ENCODE measurements at regions not wholly inside any gene's neighbourhood (a gene's known extent, or its start where the extent isn't known, plus 50 kb on each side); places are given as distances from the start of the nearest gene placed in this dataset.
"Not testable (repeated sequence)": the region's sequence is repeated elsewhere in the genome, so short reads cannot be mapped to it uniquely, and the experiment has no call there.

DNA sequence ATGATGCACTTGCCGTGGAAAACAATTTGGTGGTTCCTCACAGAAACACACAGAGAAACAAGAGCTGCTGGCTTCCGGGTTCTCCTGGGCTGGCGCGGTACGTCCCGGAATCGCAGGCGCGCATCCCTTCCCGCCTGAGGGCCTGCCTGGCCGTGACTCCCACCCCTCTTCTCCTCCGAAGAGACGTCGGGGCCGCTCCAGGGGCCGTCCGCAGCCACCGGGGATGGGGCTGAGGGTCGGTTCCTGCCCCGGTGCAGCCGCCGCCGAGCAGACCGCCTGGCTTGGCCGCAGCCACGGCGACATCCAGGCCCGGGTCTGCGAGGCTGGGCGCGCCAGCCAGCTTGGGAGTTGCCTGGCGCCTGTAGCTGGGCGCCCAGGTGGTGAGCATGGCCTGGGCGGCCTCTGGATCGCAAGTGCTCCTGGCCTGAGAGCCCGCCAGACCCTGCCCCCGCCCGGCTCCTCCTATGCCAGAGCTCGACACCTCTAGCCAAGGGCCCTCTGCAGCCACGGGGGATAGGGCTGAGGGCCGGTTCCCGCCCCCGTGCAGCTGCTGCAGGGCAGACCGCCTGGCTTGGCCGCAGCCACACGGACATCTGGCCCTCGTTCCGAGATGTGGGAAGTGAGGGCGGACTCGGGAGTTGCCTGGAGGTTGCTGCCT lies 1647.5 kb downstream of the SPATA31A7 start:
- H3K27ac ChIP-seq, result peak overlapping the region; percentile 57

DNA sequence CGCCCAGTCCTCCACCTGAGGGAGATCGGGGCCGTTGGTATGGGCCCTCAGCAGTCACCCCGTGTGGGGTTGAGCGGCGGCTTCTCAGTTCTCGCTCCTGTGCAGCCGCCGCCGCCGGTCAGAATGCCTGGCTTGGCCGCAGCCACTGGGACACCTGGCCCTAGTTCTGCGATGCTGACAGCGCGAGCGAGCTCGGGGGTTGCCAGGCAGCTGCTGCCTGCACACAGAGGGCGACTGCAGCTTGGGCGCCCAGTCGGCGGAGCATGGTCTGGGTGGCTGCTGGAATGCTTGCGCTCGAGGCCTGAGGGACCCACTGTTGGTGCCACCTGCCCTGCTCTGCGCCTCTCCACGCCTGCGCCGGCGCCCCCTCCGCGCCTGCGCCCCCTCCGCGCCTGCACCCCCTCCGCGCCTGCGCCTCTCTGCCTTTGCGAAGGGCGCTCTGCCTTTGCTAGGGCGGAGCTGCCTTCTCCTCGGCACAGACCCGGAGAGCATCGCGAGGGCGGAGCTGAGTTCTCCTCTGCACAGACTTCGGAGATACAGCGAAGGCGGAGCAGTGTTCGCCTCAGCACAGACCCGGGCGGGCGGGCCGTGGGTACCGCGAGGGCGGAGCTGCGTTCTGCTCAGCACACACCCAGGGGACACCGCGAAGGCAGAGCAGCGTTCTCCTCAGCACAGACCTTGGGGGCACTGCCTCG lies 1648.3 kb downstream of the SPATA31A7 start:
- H3K27ac ChIP-seq, result peak overlapping the region; percentile 57

GRCh38 chr9:62839168-62839567 lies 1649.3 kb downstream of the SPATA31A7 start:
- H3K27ac ChIP-seq, result not testable (repeated sequence)

DNA sequence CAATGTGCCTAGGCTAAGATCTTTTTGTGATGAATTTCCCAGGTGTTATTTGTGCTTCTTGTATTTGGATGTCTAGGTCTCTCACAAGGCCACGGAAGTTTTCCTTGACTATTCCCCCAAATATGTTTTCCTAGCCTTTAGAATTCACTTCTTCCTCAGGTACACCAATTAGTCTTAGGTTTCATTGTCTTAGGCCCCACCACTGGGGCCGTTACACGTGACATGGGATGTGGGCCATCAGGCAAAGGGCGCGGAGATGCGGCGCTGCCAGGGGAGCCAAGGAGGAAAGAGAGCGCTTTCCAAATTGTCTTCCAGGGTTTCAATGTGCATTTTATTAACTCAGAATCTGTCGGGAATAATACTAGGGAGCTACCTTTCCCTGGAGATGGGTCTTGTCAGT lies 1653.3 kb downstream of the SPATA31A7 start:
- not testable (repeated sequence) for H3K27ac ChIP-seq

DNA sequence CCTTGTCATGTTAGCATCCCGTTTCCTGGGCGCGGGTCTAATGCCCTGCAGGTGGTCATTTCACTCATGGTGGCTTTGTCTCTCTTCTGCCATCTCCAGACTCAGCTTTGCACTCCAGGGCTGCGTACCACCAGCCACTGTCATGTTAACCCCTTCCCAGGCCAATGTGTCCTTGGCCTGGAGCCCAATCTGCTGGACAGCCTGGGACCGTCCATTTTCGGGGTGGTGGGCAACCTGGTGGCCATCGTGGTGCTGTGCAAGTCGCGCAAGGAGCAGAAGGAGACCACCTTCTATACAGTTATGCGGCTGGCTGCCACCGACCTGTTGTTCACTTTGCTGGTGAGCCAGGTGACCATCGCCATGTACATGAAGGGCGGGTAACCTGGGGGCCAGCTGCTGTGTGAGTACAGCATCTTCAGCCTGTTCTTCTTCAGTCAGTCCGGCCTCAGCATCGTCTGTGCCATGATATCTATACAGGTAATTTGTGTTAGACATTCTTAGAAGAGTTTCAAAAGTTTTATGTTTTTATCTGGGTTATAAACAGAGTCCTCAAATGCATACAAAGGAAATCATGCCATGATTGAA lies 1654.0 kb downstream of the SPATA31A7 start:
- not testable (repeated sequence) for H3K27ac ChIP-seq

DNA sequence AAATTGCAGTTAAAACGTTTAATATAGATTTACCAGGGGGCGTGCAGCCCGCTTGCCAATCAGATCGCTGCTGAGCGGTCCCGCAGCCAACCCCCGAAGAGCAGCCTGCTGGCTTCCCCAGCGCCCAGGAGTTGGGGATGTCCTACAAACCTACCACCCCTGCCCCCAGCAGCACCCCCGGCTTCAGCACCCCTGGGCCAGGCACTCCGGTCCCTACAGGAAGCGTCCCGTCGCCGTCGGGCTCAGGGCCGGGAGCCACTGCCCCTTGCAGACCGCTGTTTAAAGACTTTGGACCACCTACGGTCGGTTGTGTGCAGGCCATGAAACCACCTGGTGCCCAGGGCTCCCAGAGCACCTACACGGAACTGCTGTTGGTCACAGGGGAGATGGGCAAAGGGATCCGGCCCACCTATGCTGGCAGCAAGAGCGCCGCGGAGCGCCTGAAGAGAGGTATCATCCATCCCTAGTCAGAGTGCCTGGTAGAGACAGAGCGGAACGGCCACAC lies 1654.9 kb downstream of the SPATA31A7 start:
- H3K27ac ChIP-seq, result not testable (repeated sequence)

DNA sequence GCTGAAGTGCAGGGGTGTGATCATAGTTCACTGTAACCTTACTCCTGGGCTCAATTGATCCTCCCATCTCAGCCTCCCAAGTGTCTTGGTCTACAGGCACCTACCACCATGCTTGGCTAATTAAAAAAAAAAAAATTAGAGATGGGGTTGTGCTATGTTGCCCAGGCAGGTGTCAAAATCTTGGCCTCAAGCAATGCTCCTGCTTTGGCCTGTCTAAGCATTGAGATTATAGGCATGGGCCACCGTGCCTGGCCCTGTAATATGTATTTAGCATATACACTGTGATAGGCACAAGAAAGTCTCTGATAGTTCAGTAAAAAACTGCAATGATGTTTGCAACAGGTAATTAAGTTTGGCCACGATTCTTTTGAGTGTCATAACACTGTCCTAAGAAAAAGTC lies 1658.4 kb downstream of the SPATA31A7 start:
- not testable (repeated sequence) for H3K27ac ChIP-seq

DNA sequence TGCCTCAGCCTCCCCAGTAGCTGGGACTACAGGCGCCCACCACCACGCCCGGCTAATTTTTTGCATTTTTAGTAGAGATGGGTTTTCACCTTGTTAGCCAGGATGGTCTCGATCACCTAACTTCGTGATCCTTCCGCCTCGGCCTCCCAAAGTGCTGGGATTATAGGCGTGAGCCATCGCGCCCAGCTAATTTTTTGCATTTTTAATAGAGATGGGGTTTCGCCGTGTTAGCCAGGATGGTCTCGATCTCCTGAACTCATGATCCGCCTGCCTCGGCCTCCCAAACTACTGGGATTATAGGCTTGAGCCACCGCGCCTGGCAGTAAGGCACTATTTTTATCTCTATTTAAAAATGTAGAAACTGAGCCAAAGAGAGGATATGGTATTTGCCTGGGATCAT lies 1660.2 kb downstream of the SPATA31A7 start:
- H3K27ac ChIP-seq, result not testable (repeated sequence)

- not testable (repeated sequence) for H3K27ac ChIP-seq
These were observed 1667.4 kb downstream of the SPATA31A7 start for GRCh38 chr9:62857280-62857679.

GRCh38 chr9:62858240-62858639 lies 1668.4 kb downstream of the SPATA31A7 start:
- H3K27ac ChIP-seq, result not testable (repeated sequence)

GRCh38 chr9:62860939-62861860 lies 1671.4 kb downstream of the SPATA31A7 start:
- not testable (repeated sequence) for H3K27ac ChIP-seq

- not testable (repeated sequence) for H3K27ac ChIP-seq
These were observed 1672.3 kb downstream of the SPATA31A7 start for GRCh38 chr9:62862180-62862579.

DNA sequence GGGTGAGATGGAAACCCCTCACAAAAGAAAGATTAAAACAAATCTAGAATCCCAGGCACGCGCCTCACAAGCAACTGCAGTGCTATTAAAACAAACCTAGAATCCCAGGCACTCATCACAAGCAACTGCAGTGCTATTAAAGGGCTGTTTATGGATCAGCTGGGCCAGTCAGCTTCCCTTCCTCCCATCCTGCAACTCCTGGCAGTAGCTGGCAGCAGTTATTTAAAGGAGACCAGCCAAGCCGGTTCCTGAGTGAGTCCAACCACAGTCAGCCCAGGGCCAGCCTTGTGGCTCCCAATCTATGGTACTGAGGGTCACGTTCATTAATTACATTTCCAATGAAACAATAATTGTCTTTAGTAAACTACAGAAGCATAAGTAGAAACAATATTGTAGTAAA lies 1673.5 kb downstream of the SPATA31A7 start:
- H3K27ac ChIP-seq, result not testable (repeated sequence)

DNA sequence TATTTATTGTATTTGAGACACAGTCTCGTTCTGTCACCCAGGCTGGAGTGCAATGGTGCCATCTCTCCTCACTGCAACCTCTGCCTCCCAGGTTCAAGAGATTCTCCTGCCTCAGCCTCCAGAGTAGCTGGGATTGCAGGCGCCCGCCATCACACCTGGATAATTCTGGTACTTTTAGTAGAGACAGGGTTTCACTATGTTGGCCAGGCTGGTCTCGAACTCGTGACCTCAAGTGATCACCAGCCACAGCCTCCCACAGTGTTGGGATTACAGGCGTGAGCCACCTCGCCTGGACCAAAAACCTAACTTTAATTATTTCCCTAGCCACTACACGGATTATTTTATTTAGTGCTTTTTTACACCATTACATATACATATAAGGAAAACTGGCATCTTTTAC lies 1674.0 kb downstream of the SPATA31A7 start:
- not testable (repeated sequence) for H3K27ac ChIP-seq

DNA sequence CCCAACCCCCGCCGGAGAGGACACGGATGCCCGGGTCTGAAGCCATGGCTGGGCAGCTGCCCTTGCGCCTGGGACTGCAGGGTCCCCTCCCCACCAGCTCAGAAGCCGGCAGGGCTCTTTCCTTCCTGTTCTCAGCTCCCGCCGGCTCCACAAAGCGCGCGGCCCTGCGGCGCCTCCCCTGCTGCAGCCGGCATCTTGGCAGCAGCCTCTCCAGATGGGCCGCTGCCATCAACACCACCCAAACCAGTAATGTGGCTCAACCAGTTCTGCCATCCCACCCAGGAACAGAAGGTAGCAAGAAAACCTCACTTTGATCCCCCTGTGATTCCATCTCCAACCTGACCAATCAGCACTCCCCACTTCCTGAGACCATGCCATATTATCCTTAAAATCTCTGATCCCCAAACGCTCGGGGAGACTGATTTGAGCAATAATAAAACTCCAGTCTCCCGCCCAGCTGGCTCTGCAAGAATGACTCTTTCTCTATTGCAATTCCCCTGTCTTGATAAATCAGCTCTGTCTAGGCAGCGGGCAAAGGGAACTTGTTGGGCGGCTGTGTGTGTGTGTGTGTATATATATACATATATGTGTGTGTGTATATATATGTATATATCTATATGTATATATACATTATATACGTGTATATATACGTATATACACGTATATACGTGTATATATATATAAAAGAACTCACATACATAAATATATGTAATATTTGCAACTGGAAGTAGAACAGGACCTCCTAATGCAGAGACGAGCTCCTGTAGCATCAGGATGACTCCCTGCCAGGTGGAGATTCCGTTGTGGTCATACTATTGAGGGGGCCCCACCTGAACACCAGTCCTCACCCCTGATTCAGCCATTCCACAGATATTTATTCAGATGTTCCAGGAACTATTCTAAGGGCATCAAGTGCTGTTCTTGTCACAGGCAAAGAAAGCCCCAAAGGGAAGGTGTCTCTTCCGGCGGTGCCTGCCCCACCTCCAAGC lies 1674.9 kb downstream of the SPATA31A7 start:
- not testable (repeated sequence) for H3K27ac ChIP-seq

DNA sequence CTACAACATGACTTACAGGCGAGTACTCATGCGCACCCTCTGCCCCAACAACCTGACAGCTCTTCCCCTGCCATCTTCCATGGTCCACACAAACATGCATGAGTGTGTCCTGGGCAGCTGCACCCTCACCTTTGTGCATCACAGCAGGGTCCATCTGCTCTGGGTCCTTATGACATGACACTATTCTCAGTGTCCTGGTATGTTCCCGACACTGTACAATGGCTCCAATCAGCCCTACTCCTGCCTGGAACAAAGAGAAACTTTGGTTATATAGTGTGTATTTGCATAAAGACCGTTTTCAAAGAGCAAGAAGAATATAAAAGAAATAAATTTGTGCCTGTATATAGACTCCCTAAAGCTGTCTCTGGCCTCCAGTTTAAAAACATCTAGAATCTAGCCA lies 1679.2 kb downstream of the SPATA31A7 start:
- H3K27ac ChIP-seq, result not testable (repeated sequence)

DNA sequence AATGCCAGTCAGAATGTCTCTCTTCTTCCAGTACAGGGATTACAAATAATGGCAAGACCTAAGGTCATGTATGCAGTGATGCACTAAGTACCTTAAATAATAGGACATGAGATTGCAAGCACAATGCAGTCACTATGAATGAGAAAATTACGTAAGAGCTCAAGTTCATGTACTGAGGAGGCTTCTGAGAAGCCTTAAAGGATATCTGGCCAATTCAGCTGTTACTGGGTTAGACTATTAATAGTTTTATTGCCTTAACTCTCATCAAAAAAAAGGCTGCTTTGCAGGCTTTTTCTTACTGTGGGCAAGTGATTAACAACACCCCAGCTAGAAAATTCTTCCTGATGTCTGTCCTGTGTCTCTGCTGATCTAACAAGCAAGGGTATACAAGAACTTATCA lies 1681.9 kb downstream of the SPATA31A7 start:
- H3K27ac ChIP-seq, result not testable (repeated sequence)

DNA sequence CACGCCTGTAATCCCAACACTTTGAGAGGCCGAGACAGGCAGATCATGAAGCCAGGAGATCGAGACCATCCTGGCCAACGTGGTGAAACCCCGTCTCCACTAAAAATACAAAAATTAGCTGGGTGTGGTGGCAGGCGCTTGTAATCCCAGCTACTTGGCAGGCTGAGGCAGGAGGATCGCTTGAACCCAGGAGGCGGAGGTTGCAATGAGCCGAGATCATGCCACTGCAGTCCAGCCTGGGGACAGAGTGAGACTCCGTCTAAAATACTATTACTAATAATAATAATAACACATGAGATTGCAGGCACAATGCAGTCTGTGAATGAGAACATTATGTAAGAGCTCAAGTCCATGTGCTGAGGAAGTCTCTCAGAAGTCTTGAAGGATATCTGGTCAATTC lies 1684.4 kb downstream of the SPATA31A7 start:
- H3K27ac ChIP-seq, result not testable (repeated sequence)

DNA sequence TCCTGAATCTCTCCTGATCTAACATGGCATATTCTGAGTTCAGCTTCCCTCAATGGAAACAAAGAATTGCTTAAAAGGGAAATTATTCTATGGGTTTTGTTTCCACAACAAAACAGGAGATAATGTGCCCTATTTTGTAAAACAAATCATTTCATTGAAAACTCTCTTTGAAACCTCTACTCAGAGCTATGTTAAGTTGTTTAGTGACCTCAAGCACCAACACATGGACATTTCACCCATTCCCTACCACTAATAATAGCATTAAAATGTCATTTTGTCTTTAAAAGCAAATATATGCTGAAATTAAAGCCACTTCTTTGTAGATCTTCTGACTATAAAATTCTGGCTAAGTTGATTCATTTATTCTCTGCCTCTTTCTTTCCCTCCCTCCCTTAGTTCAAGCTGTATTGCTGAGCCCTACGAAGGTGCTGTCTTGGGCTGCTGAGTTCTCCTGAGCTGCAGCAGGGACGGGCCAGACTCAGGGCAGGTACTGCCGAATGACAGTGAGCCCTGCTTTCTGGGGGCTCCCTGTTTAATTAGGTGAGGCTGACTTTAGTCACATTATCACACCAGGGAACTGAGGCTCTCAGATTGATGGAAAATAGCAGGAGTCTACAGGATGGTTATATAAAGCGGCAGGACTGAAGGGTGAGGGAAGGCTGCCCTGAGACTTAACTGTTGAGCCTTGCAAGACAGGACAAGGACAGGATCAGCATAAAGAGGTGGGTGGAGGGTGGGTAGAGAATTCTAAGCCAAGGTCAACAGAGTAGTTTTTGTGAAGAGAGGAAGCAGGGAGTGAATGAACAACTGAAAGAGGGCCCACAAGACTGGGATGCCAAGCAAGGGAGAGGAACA lies 1685.1 kb downstream of the SPATA31A7 start:
- not testable (repeated sequence) for H3K27ac ChIP-seq

DNA sequence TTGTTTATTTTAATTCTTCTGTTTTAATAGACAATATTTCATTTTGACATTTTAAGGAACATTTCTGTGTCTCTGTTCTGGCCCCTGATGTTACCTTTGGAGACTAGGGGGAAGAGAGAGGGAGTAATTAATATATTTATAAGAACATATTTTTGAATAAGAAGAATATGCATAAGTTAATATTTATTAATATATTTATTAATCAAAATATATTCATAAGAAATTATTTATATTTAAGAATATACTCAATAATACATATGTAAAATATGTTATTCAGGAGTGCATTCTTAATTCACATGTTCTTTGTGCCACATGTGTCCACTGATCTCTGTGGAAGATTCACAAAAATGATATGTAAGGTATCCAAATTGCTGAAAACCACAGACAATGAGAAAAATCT lies 1687.7 kb downstream of the SPATA31A7 start:
- not testable (repeated sequence) for H3K27ac ChIP-seq

All from C4-2B (cell line).